ENCODE measurements at regions not wholly inside any gene's neighbourhood (a gene's known extent, or its start where the extent isn't known, plus 50 kb on each side); places are given as distances from the start of the nearest gene placed in this dataset.
"Not testable (repeated sequence)": the region's sequence is repeated elsewhere in the genome, so short reads cannot be mapped to it uniquely, and the experiment has no call there.

GRCh38 chr6:156593127-156593526 is 184.1 kb upstream of the ARID1B start:
- FAIRE-seq: no peak
- H3K9me3 ChIP-seq (ENCODE audit: control insufficient read depth in 2 of 2, insufficient read depth in 1 of 2, low read depth in 1 of 2, low read length in 1 of 2): peaks cover 0 to 2% of the 10 kb centered on the region in 2 donors
- H3K4me1 ChIP-seq (ENCODE audit: control insufficient read depth in 3 of 3, insufficient read depth in 2 of 3, low read depth in 1 of 3, low read length in 2 of 3): no peaks in the 10 kb centered on the region
- no peaks in the 10 kb centered on the region for H3K27me3 ChIP-seq (ENCODE audit: control insufficient read depth in 3 of 3, insufficient read depth in 3 of 3, low read length in 3 of 3)
- H3K27ac ChIP-seq (ENCODE audit: low read depth in 1 of 3, low read length in 2 of 3): no peak overlapping the region
- 57 to 92% (median 92%) methylated on average over 1 of the region's 1 CpG for WGBS, 3 donors
- no peaks in the 10 kb centered on the region for H3K36me3 ChIP-seq (ENCODE audit: control insufficient read depth in 3 of 3, insufficient read depth in 2 of 3, low read depth in 1 of 3, low read length in 3 of 3)
- no peak for DNase-seq
- H3K4me3 ChIP-seq (ENCODE audit: low read depth in 1 of 3, low read length in 3 of 3): no peak overlapping the region

GRCh38 chr6:156590482-156590881 is 186.7 kb upstream of the ARID1B start:
- H3K4me1 ChIP-seq (ENCODE audit: control insufficient read depth in 3 of 3, insufficient read depth in 2 of 3, low read depth in 1 of 3, low read length in 2 of 3): no peaks in the 10 kb centered on the region
- FAIRE-seq: no peak
- no peak overlapping the region for H3K27ac ChIP-seq (ENCODE audit: low read depth in 1 of 3, low read length in 2 of 3)
- no peaks in the 10 kb centered on the region for H3K36me3 ChIP-seq (ENCODE audit: control insufficient read depth in 3 of 3, insufficient read depth in 2 of 3, low read depth in 1 of 3, low read length in 3 of 3)
- H3K4me3 ChIP-seq (ENCODE audit: low read depth in 1 of 3, low read length in 3 of 3): no peak overlapping the region
- WGBS, 3 donors: 83 to 88% (median 86%) methylated on average over 6 of the region's 6 CpGs
- no peaks in the 10 kb centered on the region for H3K27me3 ChIP-seq (ENCODE audit: control insufficient read depth in 3 of 3, insufficient read depth in 3 of 3, low read length in 3 of 3)
- DNase-seq: no peak
- peaks cover 0 to 5% of the 10 kb centered on the region in 2 donors for H3K9me3 ChIP-seq (ENCODE audit: control insufficient read depth in 2 of 2, insufficient read depth in 1 of 2, low read depth in 1 of 2, low read length in 1 of 2)

GRCh38 chr6:156589281-156589680 is 187.9 kb upstream of the ARID1B start:
- H3K4me3 ChIP-seq (ENCODE audit: low read depth in 1 of 3, low read length in 3 of 3): no peak overlapping the region
- no peak overlapping the region for H3K27ac ChIP-seq (ENCODE audit: low read depth in 1 of 3, low read length in 2 of 3)
- 68 to 91% (median 87%) methylated on average over 1 of the region's 1 CpG for WGBS, 3 donors
- peaks cover 0 to 5% of the 10 kb centered on the region in 2 donors for H3K9me3 ChIP-seq (ENCODE audit: control insufficient read depth in 2 of 2, insufficient read depth in 1 of 2, low read depth in 1 of 2, low read length in 1 of 2)
- H3K27me3 ChIP-seq (ENCODE audit: control insufficient read depth in 3 of 3, insufficient read depth in 3 of 3, low read length in 3 of 3): no peaks in the 10 kb centered on the region
- no peaks in the 10 kb centered on the region for H3K36me3 ChIP-seq (ENCODE audit: control insufficient read depth in 3 of 3, insufficient read depth in 2 of 3, low read depth in 1 of 3, low read length in 3 of 3)
- H3K4me1 ChIP-seq (ENCODE audit: control insufficient read depth in 3 of 3, insufficient read depth in 2 of 3, low read depth in 1 of 3, low read length in 2 of 3): no peaks in the 10 kb centered on the region
- DNase-seq (no peak), FAIRE-seq (no peak)

- 89 to 95% (median 92%) methylated on average over 3 of the region's 3 CpGs for WGBS, 3 donors
- Histone ChIP-seq H3K27ac (ENCODE audit: low read depth in 1 of 3, low read length in 2 of 3) (no peak overlapping the region), H3K36me3 (ENCODE audit: control insufficient read depth in 3 of 3, insufficient read depth in 2 of 3, low read depth in 1 of 3, low read length in 3 of 3) (no peaks in the 10 kb centered on the region), H3K4me3 (ENCODE audit: low read depth in 1 of 3, low read length in 3 of 3) (no peak overlapping the region), H3K27me3 (ENCODE audit: control insufficient read depth in 3 of 3, insufficient read depth in 3 of 3, low read length in 3 of 3) (no peaks in the 10 kb centered on the region), H3K4me1 (ENCODE audit: control insufficient read depth in 3 of 3, insufficient read depth in 2 of 3, low read depth in 1 of 3, low read length in 2 of 3) (no peaks in the 10 kb centered on the region), H3K9me3 (ENCODE audit: control insufficient read depth in 2 of 2, insufficient read depth in 1 of 2, low read depth in 1 of 2, low read length in 1 of 2) (peaks cover 0 to 5% of the 10 kb centered on the region in 2 donors)
- no peak for DNase-seq
- FAIRE-seq: no peak
These were observed 189.4 kb upstream of the ARID1B start for GRCh38 chr6:156587751-156588301.

GRCh38 chr6:156587071-156587470 is 190.1 kb upstream of the ARID1B start:
- Histone ChIP-seq H3K4me3 (ENCODE audit: low read depth in 1 of 3, low read length in 3 of 3) (no peak overlapping the region), H3K36me3 (ENCODE audit: control insufficient read depth in 3 of 3, insufficient read depth in 2 of 3, low read depth in 1 of 3, low read length in 3 of 3) (no peaks in the 10 kb centered on the region), H3K27me3 (ENCODE audit: control insufficient read depth in 3 of 3, insufficient read depth in 3 of 3, low read length in 3 of 3) (no peaks in the 10 kb centered on the region), H3K27ac (ENCODE audit: low read depth in 1 of 3, low read length in 2 of 3) (no peak overlapping the region), H3K4me1 (ENCODE audit: control insufficient read depth in 3 of 3, insufficient read depth in 2 of 3, low read depth in 1 of 3, low read length in 2 of 3) (no peaks in the 10 kb centered on the region), H3K9me3 (ENCODE audit: control insufficient read depth in 2 of 2, insufficient read depth in 1 of 2, low read depth in 1 of 2, low read length in 1 of 2) (peaks cover 0 to 5% of the 10 kb centered on the region in 2 donors)
- FAIRE-seq (no peak), DNase-seq (no peak)

- Histone ChIP-seq H3K9me3 (ENCODE audit: control insufficient read depth in 2 of 2, insufficient read depth in 1 of 2, low read depth in 1 of 2, low read length in 1 of 2) (peaks cover 0 to 5% of the 10 kb centered on the region in 2 donors), H3K27me3 (ENCODE audit: control insufficient read depth in 3 of 3, insufficient read depth in 3 of 3, low read length in 3 of 3) (no peaks in the 10 kb centered on the region), H3K27ac (ENCODE audit: low read depth in 1 of 3, low read length in 2 of 3) (no peak overlapping the region), H3K4me3 (ENCODE audit: low read depth in 1 of 3, low read length in 3 of 3) (no peak overlapping the region), H3K4me1 (ENCODE audit: control insufficient read depth in 3 of 3, insufficient read depth in 2 of 3, low read depth in 1 of 3, low read length in 2 of 3) (no peaks in the 10 kb centered on the region), H3K36me3 (ENCODE audit: control insufficient read depth in 3 of 3, insufficient read depth in 2 of 3, low read depth in 1 of 3, low read length in 3 of 3) (no peaks in the 10 kb centered on the region)
- FAIRE-seq: no peak
- 48 to 64% (median 52%) methylated on average over 3 of the region's 3 CpGs for WGBS, 3 donors
- DNase-seq: peak in 1 of 2 donors; percentile 23
These were observed 191.3 kb upstream of the ARID1B start for GRCh38 chr6:156585859-156586258.

GRCh38 chr6:156584121-156584520 is 193.1 kb upstream of the ARID1B start:
- DNase-seq; H3K27me3 ChIP-seq (ENCODE audit: control insufficient read depth in 3 of 3, insufficient read depth in 3 of 3, low read length in 3 of 3); H3K9me3 ChIP-seq (ENCODE audit: control insufficient read depth in 2 of 2, insufficient read depth in 1 of 2, low read depth in 1 of 2, low read length in 1 of 2); H3K27ac ChIP-seq (ENCODE audit: low read depth in 1 of 3, low read length in 2 of 3); H3K4me1 ChIP-seq (ENCODE audit: control insufficient read depth in 3 of 3, insufficient read depth in 2 of 3, low read depth in 1 of 3, low read length in 2 of 3); H3K4me3 ChIP-seq (ENCODE audit: low read depth in 1 of 3, low read length in 3 of 3); H3K36me3 ChIP-seq (ENCODE audit: control insufficient read depth in 3 of 3, insufficient read depth in 2 of 3, low read depth in 1 of 3, low read length in 3 of 3); FAIRE-seq: not testable (repeated sequence)
- 46 to 73% (median 49%) methylated on average over 4 of the region's 4 CpGs for WGBS, 3 donors

- peaks cover 0 to 15% of the 10 kb centered on the region in 2 donors for H3K9me3 ChIP-seq (ENCODE audit: control insufficient read depth in 2 of 2, insufficient read depth in 1 of 2, low read depth in 1 of 2, low read length in 1 of 2)
- no peaks in the 10 kb centered on the region for H3K36me3 ChIP-seq (ENCODE audit: control insufficient read depth in 3 of 3, insufficient read depth in 2 of 3, low read depth in 1 of 3, low read length in 3 of 3)
- WGBS, 3 donors: 78 to 82% (median 80%) methylated on average over 6 of the region's 6 CpGs
- H3K4me1 ChIP-seq (ENCODE audit: control insufficient read depth in 3 of 3, insufficient read depth in 2 of 3, low read depth in 1 of 3, low read length in 2 of 3): no peaks in the 10 kb centered on the region
- no peak overlapping the region for H3K27ac ChIP-seq (ENCODE audit: low read depth in 1 of 3, low read length in 2 of 3)
- FAIRE-seq (no peak), DNase-seq (no peak)
- H3K4me3 ChIP-seq (ENCODE audit: low read depth in 1 of 3, low read length in 3 of 3): no peak overlapping the region
- H3K27me3 ChIP-seq (ENCODE audit: control insufficient read depth in 3 of 3, insufficient read depth in 3 of 3, low read length in 3 of 3): no peaks in the 10 kb centered on the region
These were observed 194.1 kb upstream of the ARID1B start for GRCh38 chr6:156583083-156583482.

GRCh38 chr6:156582509-156582992 is 194.6 kb upstream of the ARID1B start:
- Histone ChIP-seq H3K27ac (ENCODE audit: low read depth in 1 of 3, low read length in 2 of 3) (no peak overlapping the region), H3K9me3 (ENCODE audit: control insufficient read depth in 2 of 2, insufficient read depth in 1 of 2, low read depth in 1 of 2, low read length in 1 of 2) (peaks cover 0 to 18% of the 10 kb centered on the region in 2 donors), H3K27me3 (ENCODE audit: control insufficient read depth in 3 of 3, insufficient read depth in 3 of 3, low read length in 3 of 3) (no peaks in the 10 kb centered on the region), H3K4me3 (ENCODE audit: low read depth in 1 of 3, low read length in 3 of 3) (no peak overlapping the region), H3K4me1 (ENCODE audit: control insufficient read depth in 3 of 3, insufficient read depth in 2 of 3, low read depth in 1 of 3, low read length in 2 of 3) (no peaks in the 10 kb centered on the region), H3K36me3 (ENCODE audit: control insufficient read depth in 3 of 3, insufficient read depth in 2 of 3, low read depth in 1 of 3, low read length in 3 of 3) (no peaks in the 10 kb centered on the region)
- FAIRE-seq (no peak), DNase-seq (peak; percentile 14 to 30)
- WGBS, 3 donors: 14 to 49% (median 25%) methylated on average over 7 of the region's 7 CpGs
